ENCODE measurements at regions not wholly inside any gene's neighbourhood (a gene's known extent, or its start where the extent isn't known, plus 50 kb on each side); places are given as distances from the start of the nearest gene placed in this dataset.

DNA sequence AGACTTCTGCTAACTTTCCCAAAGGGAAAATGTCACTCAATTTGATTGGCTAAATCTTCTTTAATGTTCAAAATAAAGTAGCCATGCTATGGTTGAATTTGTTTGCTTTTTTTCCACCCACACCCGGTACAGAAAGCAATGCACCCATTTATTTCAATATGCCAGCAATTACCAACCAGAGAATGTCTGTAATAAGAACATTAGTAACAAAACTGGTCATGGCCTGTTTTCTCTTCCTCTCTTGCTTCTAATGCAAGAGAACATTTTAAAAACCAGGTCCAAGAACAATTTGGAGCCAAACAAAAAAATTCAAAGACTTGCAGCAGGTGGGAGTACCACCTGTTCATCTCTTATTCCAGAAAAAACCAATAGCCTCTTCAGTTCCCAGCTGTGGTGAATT lies 1108.8 kb upstream of the PCDH20 start:
- DNase-seq (ENCODE audit: low spot score): no peak
- Histone ChIP-seq H3K4me1 (ENCODE audit: control insufficient read depth in 4 of 4, insufficient read depth in 4 of 4, low read length in 3 of 4) (no peaks in the 10 kb centered on the region), H3K27ac (ENCODE audit: low read depth in 1 of 2, low read length in 2 of 2) (no peak overlapping the region), H3K27me3 (ENCODE audit: control insufficient read depth in 4 of 4, insufficient read depth in 4 of 4, low read length in 3 of 4) (no peaks in the 10 kb centered on the region), H3K9me3 (ENCODE audit: control insufficient read depth in 4 of 4, low read length in 3 of 4) (no peaks in the 10 kb centered on the region), H3K4me3 (ENCODE audit: low read depth in 1 of 3, low read length in 3 of 3) (no peak overlapping the region), H3K9ac (ENCODE audit: low read depth in 1 of 2, low read length in 2 of 2) (no peak overlapping the region), H3K36me3 (ENCODE audit: control insufficient read depth in 4 of 4, insufficient read depth in 3 of 4, low read depth in 1 of 4, low read length in 3 of 4) (no peaks in the 10 kb centered on the region)
- WGBS: 78% methylated on average over 1 of the region's 1 CpG
- no peak for TF ChIP-seq SP1 (IDR thresholded peaks at IDR 0.05)
- TF ChIP-seq, protein P1, sequence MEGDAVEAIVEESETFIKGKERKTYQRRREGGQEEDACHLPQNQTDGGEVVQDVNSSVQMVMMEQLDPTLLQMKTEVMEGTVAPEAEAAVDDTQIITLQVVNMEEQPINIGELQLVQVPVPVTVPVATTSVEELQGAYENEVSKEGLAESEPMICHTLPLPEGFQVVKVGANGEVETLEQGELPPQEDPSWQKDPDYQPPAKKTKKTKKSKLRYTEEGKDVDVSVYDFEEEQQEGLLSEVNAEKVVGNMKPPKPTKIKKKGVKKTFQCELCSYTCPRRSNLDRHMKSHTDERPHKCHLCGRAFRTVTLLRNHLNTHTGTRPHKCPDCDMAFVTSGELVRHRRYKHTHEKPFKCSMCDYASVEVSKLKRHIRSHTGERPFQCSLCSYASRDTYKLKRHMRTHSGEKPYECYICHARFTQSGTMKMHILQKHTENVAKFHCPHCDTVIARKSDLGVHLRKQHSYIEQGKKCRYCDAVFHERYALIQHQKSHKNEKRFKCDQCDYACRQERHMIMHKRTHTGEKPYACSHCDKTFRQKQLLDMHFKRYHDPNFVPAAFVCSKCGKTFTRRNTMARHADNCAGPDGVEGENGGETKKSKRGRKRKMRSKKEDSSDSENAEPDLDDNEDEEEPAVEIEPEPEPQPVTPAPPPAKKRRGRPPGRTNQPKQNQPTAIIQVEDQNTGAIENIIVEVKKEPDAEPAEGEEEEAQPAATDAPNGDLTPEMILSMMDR (IDR thresholded peaks at IDR 0.05; ENCODE audit: low read depth, low read length, missing input control): no peak
- TF ChIP-seq TAF1 (conservative IDR thresholded peaks at IDR 0.05): no peak
- no peak for TF ChIP-seq RAD21 (IDR thresholded peaks at IDR 0.05)
- TF ChIP-seq FOXA2 (IDR thresholded peaks at IDR 0.05): no peak

GRCh38 chr13:62524061-62524460 lies 1108.4 kb upstream of the PCDH20 start:
- no peaks in the 10 kb centered on the region for H3K4me1 ChIP-seq (ENCODE audit: control insufficient read depth in 4 of 4, insufficient read depth in 4 of 4, low read length in 3 of 4)
- H3K27ac ChIP-seq (ENCODE audit: low read depth in 1 of 2, low read length in 2 of 2): no peak overlapping the region
- TF ChIP-seq, protein P2, sequence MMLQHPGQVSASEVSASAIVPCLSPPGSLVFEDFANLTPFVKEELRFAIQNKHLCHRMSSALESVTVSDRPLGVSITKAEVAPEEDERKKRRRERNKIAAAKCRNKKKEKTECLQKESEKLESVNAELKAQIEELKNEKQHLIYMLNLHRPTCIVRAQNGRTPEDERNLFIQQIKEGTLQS (IDR thresholded peaks at IDR 0.05): no peak
- no peak for TF ChIP-seq EGR1 (IDR thresholded peaks at IDR 0.05; ENCODE audit: low read depth in 2 of 2)
- TF ChIP-seq GABPA (IDR thresholded peaks at IDR 0.05 in 1 of 2, conservative IDR thresholded peaks at IDR 0.05 in 1 of 2): no peak
- TF ChIP-seq YY1 (IDR thresholded peaks at IDR 0.05): no peak
- TF ChIP-seq, protein P3, sequence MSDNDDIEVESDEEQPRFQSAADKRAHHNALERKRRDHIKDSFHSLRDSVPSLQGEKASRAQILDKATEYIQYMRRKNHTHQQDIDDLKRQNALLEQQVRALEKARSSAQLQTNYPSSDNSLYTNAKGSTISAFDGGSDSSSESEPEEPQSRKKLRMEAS (IDR thresholded peaks at IDR 0.05): no peak
- no peak for TF ChIP-seq ZBTB33 (IDR thresholded peaks at IDR 0.05)
- TF ChIP-seq SP1 (IDR thresholded peaks at IDR 0.05): no peak
- TF ChIP-seq RAD21 (IDR thresholded peaks at IDR 0.05): no peak
- TF ChIP-seq FOXA2 (IDR thresholded peaks at IDR 0.05): no peak
- TF ChIP-seq FOXA1 (IDR thresholded peaks at IDR 0.05): no peak
- no peak for TF ChIP-seq RXRA (IDR thresholded peaks at IDR 0.05)
- no peak for TF ChIP-seq NR2F2 (IDR thresholded peaks at IDR 0.05)
- no peak for TF ChIP-seq HNF4G (IDR thresholded peaks at IDR 0.05)
- TF ChIP-seq TAF1 (conservative IDR thresholded peaks at IDR 0.05): no peak
- TF ChIP-seq HNF4A (conservative IDR thresholded peaks at IDR 0.05): no peak
- no peak for TF ChIP-seq JUND (IDR thresholded peaks at IDR 0.05)
- no peak for TF ChIP-seq REST (IDR thresholded peaks at IDR 0.05)
- TF ChIP-seq, protein P1 (IDR thresholded peaks at IDR 0.05; ENCODE audit: low read depth, low read length, missing input control): no peak
- H3K36me3 ChIP-seq (ENCODE audit: control insufficient read depth in 4 of 4, insufficient read depth in 3 of 4, low read depth in 1 of 4, low read length in 3 of 4): no peaks in the 10 kb centered on the region
- H3K4me3 ChIP-seq (ENCODE audit: low read depth in 1 of 3, low read length in 3 of 3): no peak overlapping the region
- no peaks in the 10 kb centered on the region for H3K27me3 ChIP-seq (ENCODE audit: control insufficient read depth in 4 of 4, insufficient read depth in 4 of 4, low read length in 3 of 4)
- H3K9ac ChIP-seq (ENCODE audit: low read depth in 1 of 2, low read length in 2 of 2): no peak overlapping the region
- WGBS: 88% methylated on average over 2 of the region's 2 CpGs
- no peaks in the 10 kb centered on the region for H3K9me3 ChIP-seq (ENCODE audit: control insufficient read depth in 4 of 4, low read length in 3 of 4)
- no peak for DNase-seq (ENCODE audit: low spot score)

Data from liver (tissue), 8 donors.